ENCODE measurements at regions not wholly inside any gene's neighbourhood (a gene's known extent, or its start where the extent isn't known, plus 50 kb on each side); places are given as distances from the start of the nearest gene placed in this dataset.

DNA sequence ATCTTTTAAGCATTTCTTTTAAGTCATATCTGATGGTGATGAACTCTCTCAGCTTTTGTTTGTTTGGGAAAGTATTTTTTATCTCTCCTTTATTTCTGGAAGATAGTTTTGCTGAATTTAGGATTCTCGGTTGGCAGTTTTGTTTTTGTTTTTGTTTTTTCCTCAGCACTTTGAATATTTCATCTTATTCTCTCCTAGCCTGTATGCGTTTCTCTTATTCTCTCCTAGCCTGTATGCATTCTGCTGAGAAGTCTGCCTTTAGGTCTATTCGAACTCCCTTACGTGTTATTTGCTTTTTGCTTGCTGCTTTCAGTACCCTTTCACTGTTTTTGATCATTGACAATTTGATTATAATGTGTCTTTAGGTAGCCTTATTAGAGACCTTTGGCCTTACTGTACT, 787.8 kb upstream of the FAM174A start:
- TF ChIP-seq, protein P1, sequence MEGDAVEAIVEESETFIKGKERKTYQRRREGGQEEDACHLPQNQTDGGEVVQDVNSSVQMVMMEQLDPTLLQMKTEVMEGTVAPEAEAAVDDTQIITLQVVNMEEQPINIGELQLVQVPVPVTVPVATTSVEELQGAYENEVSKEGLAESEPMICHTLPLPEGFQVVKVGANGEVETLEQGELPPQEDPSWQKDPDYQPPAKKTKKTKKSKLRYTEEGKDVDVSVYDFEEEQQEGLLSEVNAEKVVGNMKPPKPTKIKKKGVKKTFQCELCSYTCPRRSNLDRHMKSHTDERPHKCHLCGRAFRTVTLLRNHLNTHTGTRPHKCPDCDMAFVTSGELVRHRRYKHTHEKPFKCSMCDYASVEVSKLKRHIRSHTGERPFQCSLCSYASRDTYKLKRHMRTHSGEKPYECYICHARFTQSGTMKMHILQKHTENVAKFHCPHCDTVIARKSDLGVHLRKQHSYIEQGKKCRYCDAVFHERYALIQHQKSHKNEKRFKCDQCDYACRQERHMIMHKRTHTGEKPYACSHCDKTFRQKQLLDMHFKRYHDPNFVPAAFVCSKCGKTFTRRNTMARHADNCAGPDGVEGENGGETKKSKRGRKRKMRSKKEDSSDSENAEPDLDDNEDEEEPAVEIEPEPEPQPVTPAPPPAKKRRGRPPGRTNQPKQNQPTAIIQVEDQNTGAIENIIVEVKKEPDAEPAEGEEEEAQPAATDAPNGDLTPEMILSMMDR (IDR thresholded peaks at IDR 0.05) = no peak
- TF ChIP-seq POLR2A (IDR thresholded peaks at IDR 0.05) = no peak
